ENCODE measurements at regions not wholly inside any gene's neighbourhood (a gene's known extent, or its start where the extent isn't known, plus 50 kb on each side); places are given as distances from the start of the nearest gene placed in this dataset.

GRCh38 chr9:88216126-88216995 lies 78.1 kb upstream of the SPATA31C2 start:
- Histone ChIP-seq H3K27ac (ENCODE audit: low read depth, low read length) (no peak overlapping the region), H3K79me2 (ENCODE audit: control insufficient read depth, low read length) (no peaks in the 10 kb centered on the region), H3F3A (ENCODE audit: control insufficient read depth, insufficient read depth) (no peaks in the 10 kb centered on the region), H4K20me1 (ENCODE audit: control insufficient read depth, insufficient read depth, low read depth, low read length) (no peaks in the 10 kb centered on the region), H3K9me3 (ENCODE audit: control insufficient read depth, insufficient read depth, low read length) (no peaks in the 10 kb centered on the region), H3K4me1 (ENCODE audit: control insufficient read depth, low read length) (no peaks in the 10 kb centered on the region), H3K9me2 (replicated peaks; ENCODE audit: control insufficient read depth, low read length) (no peaks in the 10 kb centered on the region), H3K4me3 (ENCODE audit: low read length) (no peak overlapping the region), H3K4me2 (ENCODE audit: low read length) (no peak overlapping the region), H3K36me3 (ENCODE audit: control insufficient read depth, low read length) (no peaks in the 10 kb centered on the region), H3K27me3 (ENCODE audit: control insufficient read depth, low read length) (no peaks in the 10 kb centered on the region)
- no peak for TF ChIP-seq EZH2phosphoT487 (IDR thresholded peaks at IDR 0.05; ENCODE audit: borderline replicate concordance, low read length)
- no peak for TF ChIP-seq CTCF (IDR thresholded peaks at IDR 0.05; ENCODE audit: low read depth, low read length, poor library complexity, severe bottlenecking)

GRCh38 chr9:88215196-88216125 lies 77.2 kb upstream of the SPATA31C2 start:
- Histone ChIP-seq H3K27ac (ENCODE audit: low read depth, low read length) (no peak overlapping the region), H4K20me1 (ENCODE audit: control insufficient read depth, insufficient read depth, low read depth, low read length) (no peaks in the 10 kb centered on the region), H3K4me2 (ENCODE audit: low read length) (no peak overlapping the region), H3K9me2 (replicated peaks; ENCODE audit: control insufficient read depth, low read length) (no peaks in the 10 kb centered on the region), H3K4me3 (ENCODE audit: low read length) (no peak overlapping the region), H3K27me3 (ENCODE audit: control insufficient read depth, low read length) (no peaks in the 10 kb centered on the region), H3K9me3 (ENCODE audit: control insufficient read depth, insufficient read depth, low read length) (no peaks in the 10 kb centered on the region), H3K36me3 (ENCODE audit: control insufficient read depth, low read length) (no peaks in the 10 kb centered on the region), H3K79me2 (ENCODE audit: control insufficient read depth, low read length) (no peaks in the 10 kb centered on the region), H3K4me1 (ENCODE audit: control insufficient read depth, low read length) (no peaks in the 10 kb centered on the region), H3F3A (ENCODE audit: control insufficient read depth, insufficient read depth) (no peaks in the 10 kb centered on the region)
- TF ChIP-seq CTCF (IDR thresholded peaks at IDR 0.05; ENCODE audit: low read depth, low read length, poor library complexity, severe bottlenecking) (no peak), EZH2phosphoT487 (IDR thresholded peaks at IDR 0.05; ENCODE audit: borderline replicate concordance, low read length) (no peak)

- no peak overlapping the region for H3K27ac ChIP-seq (ENCODE audit: low read depth, low read length)
- TF ChIP-seq EZH2phosphoT487 (IDR thresholded peaks at IDR 0.05; ENCODE audit: borderline replicate concordance, low read length) = no peak
- TF ChIP-seq CTCF (IDR thresholded peaks at IDR 0.05; ENCODE audit: low read depth, low read length, poor library complexity, severe bottlenecking) = no peak
- no peaks in the 10 kb centered on the region for H4K20me1 ChIP-seq (ENCODE audit: control insufficient read depth, insufficient read depth, low read depth, low read length)
- H3K36me3 ChIP-seq (ENCODE audit: control insufficient read depth, low read length) = no peaks in the 10 kb centered on the region
- H3K4me1 ChIP-seq (ENCODE audit: control insufficient read depth, low read length) = no peaks in the 10 kb centered on the region
- H3F3A ChIP-seq (ENCODE audit: control insufficient read depth, insufficient read depth) = no peaks in the 10 kb centered on the region
- H3K4me2 ChIP-seq (ENCODE audit: low read length) = no peak overlapping the region
- H3K4me3 ChIP-seq (ENCODE audit: low read length) = no peak overlapping the region
- no peaks in the 10 kb centered on the region for H3K27me3 ChIP-seq (ENCODE audit: control insufficient read depth, low read length)
- H3K79me2 ChIP-seq (ENCODE audit: control insufficient read depth, low read length) = no peaks in the 10 kb centered on the region
- no peaks in the 10 kb centered on the region for H3K9me2 ChIP-seq (replicated peaks; ENCODE audit: control insufficient read depth, low read length)
- no peaks in the 10 kb centered on the region for H3K9me3 ChIP-seq (ENCODE audit: control insufficient read depth, insufficient read depth, low read length)
Measured at GRCh38 chr9:88202321-88202720, 64.0 kb upstream of the SPATA31C2 start.

All from DOHH2 (cell line).